GM12891 (cell line): ENCODE measurements at regions not wholly inside any gene's neighbourhood (a gene's known extent, or its start where the extent isn't known, plus 50 kb on each side); places are given as distances from the start of the nearest gene placed in this dataset.

Experiments used
- POLR2A ChIP-seq: IDR thresholded peaks from 2 replicates; pipeline ENCODE4 v1.6.1; 2011; ENCODE audit warnings: low read depth, low read length, control low read depth
- POLR2AphosphoS5 ChIP-seq: IDR thresholded peaks from 2 replicates; pipeline ENCODE4 v1.6.1; 2011; ENCODE audit warnings: low read depth, low read length, control low read depth

GRCh38 chr13:79791471-79792042 is 310.6 kb downstream of the NDFIP2 start:
- TF ChIP-seq POLR2AphosphoS5, result no peak
- no peak for TF ChIP-seq POLR2A
